Mesothelial cell of epicardium (in vitro differentiated cells): ENCODE measurements at regions not wholly inside any gene's neighbourhood (a gene's known extent, or its start where the extent isn't known, plus 50 kb on each side); places are given as distances from the start of the nearest gene placed in this dataset.

Source experiments
- DNase-seq, 2 experiments: peaks; one replicate each; pipeline ENCODE4 v3.0.0; 2021; ENCODE audit warnings: low spot score in 2 of 2; ENCODE audit not compliant: unreplicated experiment in 2 of 2
- H3K27ac Mint-ChIP-seq: 2 replicates; pipeline ENCODE4 v1.8.0; 2021; ENCODE audit warnings: mixed read lengths
- H3K27me3 Mint-ChIP-seq: 2 replicates; pipeline ENCODE4 v1.8.0; 2021; ENCODE audit warnings: low read depth, mixed read lengths
- H3K36me3 Mint-ChIP-seq: 2 replicates; pipeline ENCODE4 v1.8.0; 2021; ENCODE audit warnings: mixed read lengths
- H3K4me1 Mint-ChIP-seq: 2 replicates; pipeline ENCODE4 v1.8.0; 2021; ENCODE audit warnings: mixed read lengths
- H3K4me3 Mint-ChIP-seq: 2 replicates; pipeline ENCODE4 v1.8.0; 2021; ENCODE audit warnings: mild to moderate bottlenecking, moderate library complexity, mixed read lengths
- H3K9me3 Mint-ChIP-seq: 2 replicates; pipeline ENCODE4 v1.8.0; 2021; ENCODE audit warnings: mixed read lengths
- CTCF ChIP-seq: fragments of 200-600 bp; sonication (generic); IDR thresholded peaks from one replicate; pipeline ENCODE4 v1.5.0; 2021; ENCODE audit warnings: antibody characterized with exemption; ENCODE audit not compliant: unreplicated experiment

GRCh38 chr10:83564889-83565588 is 574.3 kb upstream of the GHITM start:
- Mint-ChIP-seq H3K27me3 (no peaks in the 10 kb centered on the region), H3K36me3 (no peaks in the 10 kb centered on the region), H3K27ac (no peak overlapping the region), H3K9me3 (no peaks in the 10 kb centered on the region), H3K4me3 (no peak overlapping the region), H3K4me1 (peaks cover 8% of the 10 kb centered on the region)
- DNase-seq: no peak
- TF ChIP-seq CTCF: no peak

- peaks cover 7% of the 10 kb centered on the region for H3K9me3 Mint-ChIP-seq
- no peak for DNase-seq
- no peaks in the 10 kb centered on the region for H3K4me1 Mint-ChIP-seq
- no peaks in the 10 kb centered on the region for H3K27me3 Mint-ChIP-seq
- no peak overlapping the region for H3K4me3 Mint-ChIP-seq
- peaks cover under 1% of the 10 kb centered on the region for H3K36me3 Mint-ChIP-seq
- no peak for TF ChIP-seq CTCF
- H3K27ac Mint-ChIP-seq: no peak overlapping the region
Measured at GRCh38 chr10:83572036-83572435, 567.3 kb upstream of the GHITM start.

DNA sequence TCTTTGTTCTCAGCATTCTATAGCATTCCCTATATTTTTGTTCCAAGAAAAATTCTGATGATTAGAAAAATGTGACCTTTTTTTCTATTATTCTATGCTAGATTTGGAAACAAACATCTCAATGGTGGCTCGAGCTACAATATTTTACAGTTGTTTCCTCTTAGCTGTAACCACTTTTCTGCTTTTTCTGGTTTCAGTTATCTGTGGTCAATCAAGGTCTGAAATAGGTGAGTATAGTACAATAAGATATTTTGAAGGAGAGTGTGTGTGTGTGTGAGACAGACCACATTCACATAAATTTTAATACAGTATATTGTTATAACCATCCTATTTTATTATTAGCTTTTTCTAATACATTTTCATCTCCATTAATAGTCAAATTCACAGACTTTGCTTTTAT is 564.5 kb upstream of the GHITM start:
- peaks cover 25% of the 10 kb centered on the region for H3K9me3 Mint-ChIP-seq
- no peaks in the 10 kb centered on the region for H3K27me3 Mint-ChIP-seq
- no peaks in the 10 kb centered on the region for H3K4me1 Mint-ChIP-seq

DNA sequence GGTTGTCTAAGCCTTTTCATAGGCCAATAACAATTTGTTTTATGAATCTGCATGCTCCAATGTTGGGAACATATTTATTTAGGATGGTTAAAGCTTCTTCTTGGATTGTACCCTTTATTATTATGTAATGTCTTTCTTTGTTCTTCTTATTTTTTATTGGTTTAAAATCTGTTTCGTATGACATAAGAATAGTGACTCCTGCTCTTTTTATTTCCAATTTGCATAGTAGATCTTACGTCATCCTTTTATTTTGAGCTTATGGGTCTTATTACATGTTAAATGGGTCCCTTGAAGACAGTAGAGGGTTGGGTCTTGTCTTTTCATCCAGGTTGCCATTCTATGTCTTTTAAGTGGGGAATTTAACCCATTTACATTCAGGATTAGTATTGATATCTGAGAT is 561.9 kb upstream of the GHITM start:
- no peak for DNase-seq
- Mint-ChIP-seq H3K36me3 (peaks cover 12% of the 10 kb centered on the region), H3K4me1 (no peaks in the 10 kb centered on the region), H3K9me3 (peaks cover 21% of the 10 kb centered on the region), H3K27me3 (no peaks in the 10 kb centered on the region), H3K4me3 (no peak overlapping the region), H3K27ac (no peak overlapping the region)
- TF ChIP-seq CTCF: no peak

More for the DNA sequence above, 564.5 kb upstream of the GHITM start:
- no peak for TF ChIP-seq CTCF
- no peak for DNase-seq
- H3K36me3 Mint-ChIP-seq: peaks cover 12% of the 10 kb centered on the region
- H3K4me3 Mint-ChIP-seq: no peak overlapping the region
- no peak overlapping the region for H3K27ac Mint-ChIP-seq

GRCh38 chr10:83580373-83581012 is 558.8 kb upstream of the GHITM start:
- Mint-ChIP-seq H3K9me3 (peaks cover 21% of the 10 kb centered on the region), H3K27ac (no peak overlapping the region), H3K4me1 (no peaks in the 10 kb centered on the region), H3K36me3 (peaks cover 12% of the 10 kb centered on the region), H3K4me3 (no peak overlapping the region), H3K27me3 (no peaks in the 10 kb centered on the region)
- no peak for TF ChIP-seq CTCF
- DNase-seq: no peak
